GM19395 (cell line): ENCODE measurements at regions not wholly inside any gene's neighbourhood (a gene's known extent, or its start where the extent isn't known, plus 50 kb on each side); places are given as distances from the start of the nearest gene placed in this dataset.

ENCODE experiments used
- ATAC-seq: cut with Tn5 transposase; IDR thresholded peaks from one replicate; pipeline ENCODE4 v1.9.1; 2021; ENCODE audit warnings: mild to moderate bottlenecking, moderate library complexity; ENCODE audit not compliant: unreplicated experiment

DNA sequence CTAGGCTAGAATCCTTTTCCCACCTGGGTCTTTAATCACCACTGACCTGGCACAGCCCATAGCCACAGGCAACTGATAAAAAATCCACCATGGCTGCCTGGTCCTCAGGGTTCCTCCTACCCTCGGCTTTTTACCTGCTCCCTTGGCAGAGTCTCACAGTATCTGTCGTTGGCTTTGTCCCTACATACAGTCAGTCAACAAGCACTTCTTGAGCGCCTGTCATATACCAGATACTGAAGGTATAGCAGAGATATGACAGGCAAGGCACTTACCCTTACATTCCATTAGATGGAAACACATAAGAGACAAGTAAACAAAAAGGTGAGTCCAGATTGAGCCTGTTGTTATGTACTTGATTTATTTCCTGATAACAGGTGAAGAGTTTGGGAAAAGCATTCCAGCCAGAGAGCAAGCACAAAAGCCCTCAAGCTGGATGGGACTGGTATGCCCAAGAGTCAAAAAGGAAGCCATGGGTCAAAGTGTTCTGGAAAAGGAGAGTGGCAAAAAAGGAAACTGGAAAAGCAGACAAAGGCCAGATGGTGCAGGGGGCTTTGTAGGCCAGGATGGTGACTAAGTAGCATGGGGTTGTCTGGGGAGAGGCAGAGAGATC, 247.0 kb downstream of the CHD9NB start:
- ATAC-seq = no peak

- ATAC-seq = no peak
Measured at GRCh38 chr16:52800432-52800831, 252.3 kb downstream of the CHD9NB start.

DNA sequence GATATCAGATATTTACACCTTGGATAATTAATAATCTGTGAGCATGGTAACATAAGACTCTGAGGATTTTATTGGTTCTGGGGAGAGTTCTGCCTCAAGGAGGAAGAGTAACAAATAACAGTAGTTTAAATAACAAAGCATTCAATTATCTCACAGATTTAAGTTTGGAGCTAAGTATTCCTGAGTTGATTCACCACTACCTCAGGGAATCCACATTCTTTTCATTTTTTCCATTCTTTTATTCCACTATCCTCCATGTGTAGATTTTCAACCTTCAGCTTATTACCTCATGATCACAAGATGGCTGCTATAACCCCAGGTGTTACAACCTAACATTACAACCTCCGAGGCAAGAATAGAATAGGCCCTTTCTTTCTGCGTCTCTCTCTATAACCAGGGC, 252.2 kb upstream of the TOX3 start:
- no peak for ATAC-seq

- ATAC-seq = no peak
Measured at GRCh38 chr16:52787709-52788108, 240.8 kb upstream of the TOX3 start.

GRCh38 chr16:52786091-52786490, 239.1 kb upstream of the TOX3 start:
- no peak for ATAC-seq

GRCh38 chr16:52785653-52786052, 238.7 kb upstream of the TOX3 start:
- no peak for ATAC-seq

- no peak for ATAC-seq
Measured at GRCh38 chr16:52783616-52784015, 236.7 kb upstream of the TOX3 start.

DNA sequence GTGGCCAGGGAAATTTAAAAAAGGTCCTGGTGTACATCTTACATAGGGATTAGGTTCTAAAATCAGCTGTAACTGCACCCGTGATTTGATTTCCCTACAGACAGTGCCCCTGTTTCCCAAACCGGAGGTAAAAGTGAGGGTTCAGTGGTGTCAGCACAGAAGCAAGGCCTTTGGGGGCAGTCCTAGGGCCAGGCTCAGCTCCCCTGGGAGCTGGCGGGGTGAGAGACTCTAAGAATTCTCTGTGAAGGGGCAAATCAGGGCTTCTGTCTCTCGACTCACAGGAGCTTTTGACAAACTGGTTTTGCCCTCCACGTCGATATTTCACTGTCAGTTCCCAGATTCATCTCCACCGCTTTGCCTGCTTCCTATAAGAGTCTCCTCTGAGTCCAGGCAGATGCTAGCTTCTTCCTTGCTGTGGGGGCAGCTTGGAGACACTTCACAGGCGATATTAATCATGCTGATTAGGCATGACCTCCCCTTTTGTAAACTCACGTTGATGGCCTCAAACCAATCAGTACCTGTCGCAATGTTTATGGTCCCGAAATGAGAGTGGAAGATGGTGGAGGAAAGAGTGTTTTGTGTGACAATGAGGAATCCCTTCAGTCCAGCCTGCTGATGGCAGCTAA, 234.2 kb upstream of the TOX3 start:
- no peak for ATAC-seq

DNA sequence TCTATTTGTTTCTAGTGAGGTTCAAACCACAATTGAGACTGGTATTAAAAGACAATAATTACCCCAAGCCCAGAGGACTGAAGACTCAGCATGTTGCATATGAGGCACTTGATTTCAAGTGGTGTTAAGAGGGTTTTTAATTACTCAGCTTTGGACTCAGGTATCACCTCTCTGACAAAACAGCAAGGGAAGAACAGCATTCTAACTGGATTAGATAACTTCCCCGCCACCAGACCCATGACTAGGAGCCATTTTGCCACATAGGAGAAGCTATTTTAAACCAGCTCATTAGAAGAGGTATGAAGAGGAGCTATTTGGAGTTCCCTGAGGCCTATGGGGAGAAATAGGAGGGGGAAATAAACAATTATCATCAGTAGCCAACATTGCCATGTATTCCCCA, 226.1 kb upstream of the TOX3 start:
- no peak for ATAC-seq

DNA sequence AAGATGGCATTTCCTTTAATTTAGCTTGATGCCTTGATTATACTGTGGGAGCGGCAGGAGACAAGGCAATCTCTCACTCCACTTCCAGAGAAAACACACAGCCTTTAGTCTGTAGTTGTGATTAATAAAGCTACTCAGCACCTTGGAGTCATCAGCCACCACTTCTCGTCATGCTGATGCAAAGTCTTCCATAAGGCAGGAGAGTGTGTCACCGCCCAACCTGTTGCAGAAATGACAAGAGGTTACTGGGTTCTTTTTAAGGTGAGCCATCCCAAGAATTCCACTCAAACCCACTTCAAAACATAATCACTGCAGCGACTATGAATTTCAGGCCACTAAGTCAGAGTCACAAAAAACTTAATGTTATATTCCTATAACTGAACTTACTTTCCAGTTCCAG, 223.9 kb upstream of the TOX3 start:
- no peak for ATAC-seq

DNA sequence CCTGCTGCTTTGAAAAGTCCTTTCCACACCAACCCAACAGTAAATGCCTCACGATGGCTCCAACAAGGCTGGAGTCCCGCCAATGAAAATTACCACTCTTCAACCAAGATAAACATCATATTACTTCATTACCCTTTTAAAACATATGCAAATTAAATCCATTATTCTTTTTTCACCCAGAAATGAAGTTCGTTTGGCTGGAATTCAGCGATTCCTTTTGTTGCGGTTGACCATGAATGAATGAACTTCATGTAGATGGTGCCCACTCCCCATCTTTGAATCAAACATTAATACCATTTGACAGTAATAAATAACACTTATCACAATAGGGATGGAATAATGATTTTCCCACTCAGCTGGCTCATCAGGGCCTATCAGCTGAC, 211.5 kb upstream of the TOX3 start:
- ATAC-seq = no peak

DNA sequence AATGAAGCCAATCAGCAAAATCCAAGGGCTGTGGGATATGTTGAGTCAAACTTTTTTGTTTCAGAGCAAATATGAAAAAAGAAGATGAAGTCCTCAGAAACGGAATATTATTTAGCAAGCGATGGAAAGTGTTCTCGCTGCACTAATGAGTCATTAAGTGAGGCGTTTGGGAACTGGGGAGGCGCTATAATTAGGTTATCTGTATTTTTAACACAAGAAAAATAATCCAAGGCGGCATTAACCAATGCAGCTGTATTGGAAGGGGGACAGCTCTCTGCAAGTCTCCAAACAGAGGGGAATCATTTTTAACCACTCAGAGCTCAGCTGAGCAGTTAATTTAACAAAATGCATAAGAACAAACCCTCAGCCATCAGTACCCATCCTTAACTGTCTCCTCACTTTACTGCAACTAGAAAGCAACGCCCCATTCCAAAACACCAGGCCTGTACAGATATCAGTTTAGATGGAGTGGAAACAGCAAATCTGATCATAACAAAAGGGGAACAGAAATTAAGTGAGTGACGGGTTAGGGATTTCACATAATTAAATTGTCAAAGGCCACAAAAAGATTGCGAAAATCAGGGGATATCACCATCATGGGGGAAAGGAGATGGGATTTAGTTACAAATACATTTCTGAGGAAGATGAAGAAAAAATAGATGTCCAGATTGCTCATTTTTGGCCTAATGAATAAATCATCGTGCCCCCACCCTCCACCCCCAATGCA, 211.0 kb upstream of the TOX3 start:
- no peak for ATAC-seq

GRCh38 chr16:52756812-52757517, 210.0 kb upstream of the TOX3 start:
- no peak for ATAC-seq

GRCh38 chr16:52755396-52755795, 208.5 kb upstream of the TOX3 start:
- ATAC-seq = no peak

DNA sequence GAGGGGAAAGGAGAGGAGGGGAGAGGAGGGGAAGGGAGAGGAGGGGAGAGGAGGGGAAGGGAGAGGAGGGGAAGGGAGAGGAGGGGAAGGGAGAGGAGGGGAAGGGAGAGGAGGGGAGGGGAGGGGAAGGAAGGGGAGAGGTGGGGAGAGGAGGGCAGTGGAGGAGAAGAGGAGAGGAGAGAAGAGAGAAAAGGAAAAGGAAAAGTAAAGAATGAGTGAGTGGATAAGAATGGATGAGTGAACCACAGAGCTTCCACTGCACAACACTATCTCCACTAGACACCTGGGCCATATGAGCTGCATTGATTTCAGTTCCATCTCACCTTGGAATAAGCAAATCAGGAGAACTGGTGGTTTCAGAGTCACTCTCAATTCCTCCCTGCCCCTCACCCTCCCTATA, 204.1 kb upstream of the TOX3 start:
- ATAC-seq = no peak

DNA sequence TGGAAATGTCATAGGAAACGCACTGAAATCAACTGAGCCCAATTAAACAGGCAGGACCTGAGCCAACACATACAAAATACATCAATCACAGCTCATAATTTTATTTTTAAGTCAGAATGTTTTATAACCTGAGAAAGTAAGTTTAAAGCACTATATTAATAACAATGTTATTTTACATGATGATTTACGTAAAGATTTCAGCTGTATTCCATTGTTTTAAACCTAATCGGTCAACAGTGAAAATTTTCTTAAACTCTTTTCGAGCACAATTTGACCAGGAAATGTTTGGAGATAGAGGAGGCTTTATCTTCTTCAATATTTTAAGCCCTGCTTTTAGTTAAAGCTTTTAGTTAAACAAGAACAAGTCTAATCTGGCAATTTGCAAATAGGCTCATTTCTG, 201.8 kb upstream of the TOX3 start:
- no peak for ATAC-seq

- ATAC-seq = no peak
Measured at GRCh38 chr16:52747088-52747595, 200.2 kb upstream of the TOX3 start.

DNA sequence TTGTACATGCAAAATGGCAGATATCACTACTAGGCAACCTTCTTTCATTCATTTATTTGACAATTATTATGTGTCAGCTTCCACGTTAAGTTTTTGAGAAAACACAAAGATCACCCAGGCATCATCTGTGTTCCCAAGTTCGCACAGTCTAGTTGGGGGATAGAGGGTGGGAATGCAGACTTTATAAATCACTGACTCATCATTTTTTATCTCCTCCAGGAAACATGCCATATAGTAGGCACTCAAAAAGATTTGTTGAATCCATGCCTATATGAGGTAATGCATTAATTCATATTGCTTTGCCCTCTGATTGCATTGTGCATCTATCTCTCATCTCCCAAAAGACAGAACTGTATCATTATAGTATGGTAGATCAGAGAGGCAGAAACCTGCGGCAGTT, 196.8 kb upstream of the TOX3 start:
- no peak for ATAC-seq

- no peak for ATAC-seq
Measured at GRCh38 chr16:52742608-52743170, 195.7 kb upstream of the TOX3 start.

DNA sequence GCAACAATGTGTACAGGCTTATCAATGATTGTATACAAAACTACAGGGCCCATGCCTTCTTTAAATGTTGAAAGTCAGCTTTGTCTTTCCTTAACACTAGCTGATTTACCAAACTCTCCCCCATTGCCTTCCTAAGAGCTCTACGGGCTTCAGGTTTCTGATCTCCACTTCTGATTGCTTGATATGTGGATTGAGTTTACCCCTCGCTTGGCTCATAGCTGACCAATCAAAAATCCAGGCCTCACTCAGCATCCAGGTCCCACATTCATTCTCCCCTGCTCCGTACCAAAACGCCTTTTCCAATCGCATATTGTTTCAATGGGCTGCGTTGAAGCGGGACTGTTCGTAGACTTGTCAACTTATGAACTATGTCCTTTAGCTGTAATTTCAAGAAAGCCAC, 195.1 kb upstream of the TOX3 start:
- no peak for ATAC-seq

DNA sequence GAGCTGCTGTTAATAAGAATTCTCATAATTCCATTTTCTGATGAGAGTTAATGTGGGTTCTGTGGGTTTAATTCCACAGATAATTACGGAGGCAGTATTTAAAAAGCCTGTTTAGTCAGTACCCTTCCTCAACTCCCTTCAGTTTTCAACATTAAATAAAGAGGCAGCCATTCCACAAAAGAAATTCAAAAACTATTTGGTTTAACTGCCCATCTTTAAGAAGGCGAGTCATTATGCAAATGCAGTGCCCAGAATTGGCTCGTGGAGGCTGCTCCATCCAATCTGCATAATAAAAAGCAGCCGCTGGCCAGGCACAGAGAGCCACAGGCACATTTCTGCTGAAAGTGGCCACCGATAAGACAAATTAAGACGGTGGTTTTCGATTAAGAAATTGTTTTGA, 194.4 kb upstream of the TOX3 start:
- no peak for ATAC-seq
